HCT116 (cell line): ENCODE measurements at regions not wholly inside any gene's neighbourhood (a gene's known extent, or its start where the extent isn't known, plus 50 kb on each side); places are given as distances from the start of the nearest gene placed in this dataset.
"Not testable (repeated sequence)": the region's sequence is repeated elsewhere in the genome, so short reads cannot be mapped to it uniquely, and the experiment has no call there.

Experiments used
- ATAC-seq: fragments of 200-7000 bp; cut with Tn5 transposase; 2 replicates; pipeline ENCODE4 v1.9.1; 2020; ENCODE audit warnings: mild to moderate bottlenecking, moderate library complexity
- BruUV-seq: library from RNA; stranded (reverse); fragments of 400-500 nt; replicated peaks from 2 replicates; lab custom pipeline; 2021; lab: Mats Ljungman, UMichigan
- CTCF ChIA-PET: fragments of 300-600 bp; sonication (Branson Sonifier 250); formaldehyde crosslinking; loops from one replicate; lab custom pipeline; 2021; ENCODE audit warnings: antibody characterized with exemption; lab: Charles Lee
- POLR2A ChIA-PET: fragments of 300-600, 350-600 bp; sonication (Branson Sonifier 250); formaldehyde crosslinking; loops from one replicate; lab custom pipeline; 2021; ENCODE audit warnings: antibody characterized with exemption; lab: Charles Lee
- RAD21 ChIA-PET, 2 experiments: fragments of 300-600 bp; sonication (Branson Sonifier 250); formaldehyde crosslinking; loops; one replicate each; lab custom pipeline; 2023; ENCODE audit warnings: low total read pairs in 2 of 2; ENCODE audit not compliant: uncharacterized antibody in 2 of 2, unreplicated experiment in 2 of 2, low non-redundant PET in 1 of 2; lab: Charles Lee
- DNase-seq: peaks from one replicate; pipeline ENCODE4 v3.0.0-alpha.2; 2010; ENCODE audit warnings: low read depth, low spot score
- H2AFZ ChIP-seq: fragments of 200-600 bp; shearing (Covaris generic), sonication (generic); 2 replicates; pipeline ENCODE4 v1.6.1; 2017; ENCODE audit warnings: low read depth, mixed run types, mixed read lengths, antibody characterized with exemption, low read length; ENCODE audit not compliant: poor library complexity, severe bottlenecking
- H3K27ac ChIP-seq: 2 replicates; pipeline ENCODE4 v1.5.1; 2012; ENCODE audit warnings: low read depth, low read length
- H3K27me3 ChIP-seq: fragments of 200-600 bp; sonication (generic); 2 replicates; pipeline ENCODE4 v1.6.1; 2016; ENCODE audit warnings: mixed run types, low read length, mixed read lengths; ENCODE audit not compliant: insufficient read depth
- H3K36me3 ChIP-seq, 2 experiments: fragments of 200-500 bp in 1 of 2; fragments of 200-600 bp in 1 of 2; sonication (Bioruptor generic) in 1 of 2; sonication (generic) in 1 of 2; 2 replicates each; pipeline versions ENCODE4 v1.5.1 to v1.6.1; 2014 to 2016; ENCODE audit warnings: low read length in 2 of 2, inconsistent platforms in 1 of 2, mixed read lengths in 1 of 2, mixed run types in 1 of 2; ENCODE audit not compliant: insufficient read depth in 2 of 2, control insufficient read depth in 1 of 2
- H3K4me1 ChIP-seq, 2 experiments: fragments of 200-600 bp in 1 of 2; sonication (generic) in 1 of 2; 2 replicates each; pipeline versions ENCODE4 v1.5.1 to v1.6.1; 2012 to 2017; ENCODE audit warnings: low read length in 2 of 2, inconsistent platforms in 1 of 2, mild to moderate bottlenecking in 1 of 2, mixed read lengths in 1 of 2, mixed run types in 1 of 2, moderate library complexity in 1 of 2; ENCODE audit not compliant: insufficient read depth in 2 of 2, control insufficient read depth in 1 of 2
- H3K4me2 ChIP-seq: fragments of 200-600 bp; sonication (generic); 2 replicates; pipeline ENCODE4 v1.6.1; 2017; ENCODE audit warnings: mixed run types, low read length, mixed read lengths
- H3K4me3 ChIP-seq, 2 experiments: fragments of 200-600 bp in 1 of 2; sonication (generic) in 1 of 2; replicated peaks in 1 of 2; 2 replicates each; pipeline ENCODE4 v1.5.1; 2011 to 2016; ENCODE audit warnings: low read length in 2 of 2, control low read depth in 1 of 2, low read depth in 1 of 2, mild to moderate bottlenecking in 1 of 2, mixed read lengths in 1 of 2, mixed run types in 1 of 2
- H3K79me2 ChIP-seq: fragments of 200-600 bp; sonication (generic); 2 replicates; pipeline ENCODE4 v1.6.1; 2017; ENCODE audit warnings: mild to moderate bottlenecking, mixed run types, low read length, moderate library complexity, mixed read lengths; ENCODE audit not compliant: insufficient read depth
- H3K9ac ChIP-seq: fragments of 200-600 bp; sonication (generic); 2 replicates; pipeline ENCODE4 v1.6.1; 2016; ENCODE audit warnings: low read length, mixed read lengths
- H3K9me2 ChIP-seq: fragments of 200-600 bp; sonication (generic), shearing (Covaris generic); 2 replicates; pipeline ENCODE4 v1.6.1; 2017; ENCODE audit warnings: mixed run types, mild to moderate bottlenecking, moderate library complexity; ENCODE audit not compliant: insufficient read depth
- H3K9me3 ChIP-seq, 2 experiments: fragments of 200-500 bp in 1 of 2; fragments of 200-600 bp in 1 of 2; sonication (Bioruptor generic) in 1 of 2; sonication (generic) in 1 of 2; 2 replicates each; pipeline ENCODE4 v1.6.1; 2014 to 2017; ENCODE audit warnings: low read length in 2 of 2, mixed read lengths in 2 of 2, inconsistent platforms in 1 of 2, low read depth in 1 of 2, mild to moderate bottlenecking in 1 of 2, mixed run types in 1 of 2, moderate library complexity in 1 of 2; ENCODE audit not compliant: control insufficient read depth in 1 of 2, insufficient read depth in 1 of 2
- H4K20me1 ChIP-seq: fragments of 200-600 bp; sonication (generic), shearing (Covaris generic); 2 replicates; pipeline ENCODE4 v1.6.1; 2017; ENCODE audit warnings: mixed run types, mild to moderate bottlenecking, moderate library complexity; ENCODE audit not compliant: insufficient read depth
- CEBPB ChIP-seq: IDR thresholded peaks from 2 replicates; pipeline ENCODE4 v1.6.1; 2012; ENCODE audit warnings: low read depth
- EZH2 ChIP-seq: fragments of 200-600 bp; sonication (generic); IDR thresholded peaks from 2 replicates; pipeline ENCODE4 v1.6.1; 2017; ENCODE audit warnings: antibody characterized with exemption, mixed run types
- SP1 ChIP-seq: IDR thresholded peaks from 2 replicates; pipeline ENCODE4 v1.6.1; 2012; ENCODE audit warnings: low read depth
- SRF ChIP-seq: IDR thresholded peaks from 2 replicates; pipeline ENCODE4 v1.6.1; 2012; ENCODE audit warnings: low read depth
- ZFX ChIP-seq: fragments of 450-650 bp; IDR thresholded peaks from 2 replicates; pipeline ENCODE4 v1.6.1; 2017
- ZNF274 ChIP-seq: fragments of 200-500 bp; sonication (Bioruptor generic); IDR thresholded peaks from 2 replicates; pipeline ENCODE4 v1.6.1; 2014; ENCODE audit warnings: mild to moderate bottlenecking, low read depth, low read length, inconsistent platforms
- intact Hi-C: fragments of 100-400 bp; cut with micrococcal nuclease; formaldehyde crosslinking; loops from 2 replicates; pipeline ENCODE4 v1.10.0; 2022
- TF ChIP-seq, protein P1 (sequence below), 3 experiments: fragments of 200-600 bp in 1 of 3; sonication (generic) in 1 of 3; IDR thresholded peaks in 2 of 3; conservative IDR thresholded peaks in 1 of 3; 2 replicates each; pipeline ENCODE4 v1.5.1; 2012 to 2017; ENCODE audit warnings: low read depth in 2 of 3, low read length in 2 of 3, antibody characterized with exemption in 1 of 3, borderline replicate concordance in 1 of 3, control low read depth in 1 of 3, mild to moderate bottlenecking in 1 of 3, mixed read lengths in 1 of 3, mixed run types in 1 of 3, moderate library complexity in 1 of 3; ENCODE audit not compliant: insufficient read depth in 1 of 3
- TF ChIP-seq, protein P2 (sequence below): IDR thresholded peaks from 2 replicates; pipeline ENCODE4 v1.6.1; 2012
- TF ChIP-seq, protein P3 (sequence below): IDR thresholded peaks from 2 replicates; pipeline ENCODE4 v1.6.1; 2011; ENCODE audit warnings: mild to moderate bottlenecking, low read length, moderate library complexity; ENCODE audit not compliant: insufficient replicate concordance; ENCODE audit errors: extremely low read depth

DNA sequence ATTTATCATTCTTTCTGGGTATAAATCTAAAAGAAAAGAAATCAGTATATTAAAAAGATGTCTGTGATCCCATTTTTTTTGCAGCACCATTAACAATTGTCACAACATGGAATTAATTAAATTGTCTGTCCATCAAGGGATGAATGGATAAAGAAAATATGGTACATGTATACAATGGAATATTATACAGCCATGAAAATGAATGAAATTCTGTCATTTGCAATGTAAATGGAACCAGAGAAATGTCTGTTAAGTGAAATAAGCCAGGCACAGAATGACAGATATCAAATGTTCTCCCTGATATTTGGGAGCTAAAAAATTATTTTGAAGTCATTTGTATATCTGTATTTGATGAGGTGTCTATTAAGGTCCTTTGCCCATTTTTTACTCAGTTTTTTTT, 77.1 kb upstream of the NDST4 start:
- no peaks in the 10 kb centered on the region for H3K36me3 ChIP-seq
- H3K4me3 ChIP-seq: no peak overlapping the region
- no peak overlapping the region for H3K27ac ChIP-seq
- H3K9me3 ChIP-seq: no peaks in the 10 kb centered on the region
- intact Hi-C loops: no loop called here
- BruUV-seq: no TSS peak
- TF ChIP-seq, protein P1, sequence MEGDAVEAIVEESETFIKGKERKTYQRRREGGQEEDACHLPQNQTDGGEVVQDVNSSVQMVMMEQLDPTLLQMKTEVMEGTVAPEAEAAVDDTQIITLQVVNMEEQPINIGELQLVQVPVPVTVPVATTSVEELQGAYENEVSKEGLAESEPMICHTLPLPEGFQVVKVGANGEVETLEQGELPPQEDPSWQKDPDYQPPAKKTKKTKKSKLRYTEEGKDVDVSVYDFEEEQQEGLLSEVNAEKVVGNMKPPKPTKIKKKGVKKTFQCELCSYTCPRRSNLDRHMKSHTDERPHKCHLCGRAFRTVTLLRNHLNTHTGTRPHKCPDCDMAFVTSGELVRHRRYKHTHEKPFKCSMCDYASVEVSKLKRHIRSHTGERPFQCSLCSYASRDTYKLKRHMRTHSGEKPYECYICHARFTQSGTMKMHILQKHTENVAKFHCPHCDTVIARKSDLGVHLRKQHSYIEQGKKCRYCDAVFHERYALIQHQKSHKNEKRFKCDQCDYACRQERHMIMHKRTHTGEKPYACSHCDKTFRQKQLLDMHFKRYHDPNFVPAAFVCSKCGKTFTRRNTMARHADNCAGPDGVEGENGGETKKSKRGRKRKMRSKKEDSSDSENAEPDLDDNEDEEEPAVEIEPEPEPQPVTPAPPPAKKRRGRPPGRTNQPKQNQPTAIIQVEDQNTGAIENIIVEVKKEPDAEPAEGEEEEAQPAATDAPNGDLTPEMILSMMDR (IDR thresholded peaks at IDR 0.05 in 2 of 3, conservative IDR thresholded peaks at IDR 0.05 in 1 of 3; ENCODE audit: borderline replicate concordance in 1 of 3, insufficient read depth in 1 of 3, low read depth in 2 of 3, low read length in 2 of 3): no peak
- TF ChIP-seq ZNF274: no peak
- no peak for TF ChIP-seq ZFX
- TF ChIP-seq CEBPB: no peak
- no peak for TF ChIP-seq SP1
- TF ChIP-seq EZH2: no peak
- H4K20me1 ChIP-seq: no peaks in the 10 kb centered on the region
- no peak overlapping the region for H3K9ac ChIP-seq
- H3K9me2 ChIP-seq: no peaks in the 10 kb centered on the region
- H3K27me3 ChIP-seq: no peaks in the 10 kb centered on the region
- ChIA-PET CTCF (no interaction called here), POLR2A (no interaction called here), RAD21 (no interaction called here)
- H3K79me2 ChIP-seq: no peaks in the 10 kb centered on the region
- DNase-seq (no peak), ATAC-seq (no peak)
- no peak overlapping the region for H3K4me2 ChIP-seq
- no peak overlapping the region for H2AFZ ChIP-seq
- no peaks in the 10 kb centered on the region for H3K4me1 ChIP-seq

DNA sequence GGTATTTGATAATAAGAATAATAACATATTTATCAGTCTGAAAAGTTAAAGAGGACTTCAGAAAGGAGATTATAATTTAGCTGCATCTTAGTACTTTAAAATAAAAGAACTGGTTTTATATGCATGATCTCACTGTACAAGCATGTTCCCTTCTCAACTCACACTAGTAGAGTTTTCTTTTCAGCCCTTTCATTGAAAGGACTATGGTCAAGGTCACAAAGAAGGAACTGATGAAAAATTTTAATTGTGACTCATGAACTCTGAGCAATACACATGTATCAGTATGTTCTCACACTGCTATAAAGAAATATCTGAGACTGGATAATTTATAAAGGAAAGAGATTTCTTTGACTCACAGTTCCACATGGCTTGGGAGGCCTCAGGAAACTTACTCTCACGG, 73.7 kb upstream of the NDST4 start:
- Histone ChIP-seq H3K4me2 (no peak overlapping the region), H3K9me2 (no peaks in the 10 kb centered on the region), H3K27ac (no peak overlapping the region), H2AFZ (no peak overlapping the region), H3K4me1 (no peaks in the 10 kb centered on the region), H4K20me1 (no peaks in the 10 kb centered on the region), H3K36me3 (no peaks in the 10 kb centered on the region), H3K9ac (no peak overlapping the region), H3K4me3 (no peak overlapping the region), H3K27me3 (no peaks in the 10 kb centered on the region), H3K79me2 (no peaks in the 10 kb centered on the region), H3K9me3 (no peaks in the 10 kb centered on the region)
- TF ChIP-seq EZH2: no peak
- TF ChIP-seq, protein P2, sequence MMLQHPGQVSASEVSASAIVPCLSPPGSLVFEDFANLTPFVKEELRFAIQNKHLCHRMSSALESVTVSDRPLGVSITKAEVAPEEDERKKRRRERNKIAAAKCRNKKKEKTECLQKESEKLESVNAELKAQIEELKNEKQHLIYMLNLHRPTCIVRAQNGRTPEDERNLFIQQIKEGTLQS: no peak
- no peak for TF ChIP-seq SRF
- TF ChIP-seq CEBPB: no peak
- TF ChIP-seq, protein P3, sequence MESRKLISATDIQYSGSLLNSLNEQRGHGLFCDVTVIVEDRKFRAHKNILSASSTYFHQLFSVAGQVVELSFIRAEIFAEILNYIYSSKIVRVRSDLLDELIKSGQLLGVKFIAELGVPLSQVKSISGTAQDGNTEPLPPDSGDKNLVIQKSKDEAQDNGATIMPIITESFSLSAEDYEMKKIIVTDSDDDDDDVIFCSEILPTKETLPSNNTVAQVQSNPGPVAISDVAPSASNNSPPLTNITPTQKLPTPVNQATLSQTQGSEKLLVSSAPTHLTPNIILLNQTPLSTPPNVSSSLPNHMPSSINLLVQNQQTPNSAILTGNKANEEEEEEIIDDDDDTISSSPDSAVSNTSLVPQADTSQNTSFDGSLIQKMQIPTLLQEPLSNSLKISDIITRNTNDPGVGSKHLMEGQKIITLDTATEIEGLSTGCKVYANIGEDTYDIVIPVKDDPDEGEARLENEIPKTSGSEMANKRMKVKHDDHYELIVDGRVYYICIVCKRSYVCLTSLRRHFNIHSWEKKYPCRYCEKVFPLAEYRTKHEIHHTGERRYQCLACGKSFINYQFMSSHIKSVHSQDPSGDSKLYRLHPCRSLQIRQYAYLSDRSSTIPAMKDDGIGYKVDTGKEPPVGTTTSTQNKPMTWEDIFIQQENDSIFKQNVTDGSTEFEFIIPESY: no peak
- no peak for TF ChIP-seq ZFX
- ATAC-seq (no peak), DNase-seq (no peak)
- intact Hi-C loops: no loop called here
- ChIA-PET RAD21 (no interaction called here), CTCF (no interaction called here), POLR2A (no interaction called here)
- BruUV-seq: no TSS peak

DNA sequence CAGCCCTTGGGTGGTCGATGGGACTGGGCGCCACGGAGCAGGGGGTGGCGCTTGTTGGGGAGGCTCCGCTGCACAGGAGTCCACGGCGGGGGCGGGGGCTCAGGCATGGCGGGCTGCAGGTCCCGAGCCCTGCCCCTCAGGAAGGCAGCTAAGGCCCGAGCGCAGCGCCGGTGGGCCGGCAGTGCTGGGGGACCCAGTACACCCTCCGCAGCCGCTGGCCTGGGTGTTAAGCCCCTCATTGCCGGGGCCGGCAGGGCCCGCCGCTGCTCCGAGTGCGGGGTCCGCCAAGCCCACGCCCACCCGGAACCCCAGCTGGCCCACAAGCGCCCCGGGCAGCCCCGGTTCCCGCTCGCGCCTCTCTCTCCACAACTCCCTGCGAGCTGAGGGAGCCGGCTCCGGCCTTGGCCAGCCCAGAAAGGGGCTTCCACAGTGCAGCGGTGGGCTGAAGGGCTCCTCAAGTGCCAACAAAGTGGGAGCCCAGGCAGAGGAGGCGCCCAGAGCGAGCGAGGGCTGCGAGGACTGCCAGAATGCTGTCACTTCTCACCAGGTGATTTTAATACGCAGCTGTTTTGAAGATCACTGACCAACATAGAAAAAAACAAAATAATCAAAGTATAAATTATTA, 66.1 kb upstream of the NDST4 start:
- ATAC-seq, H3K9ac ChIP-seq, CTCF ChIA-PET, H3K9me2 ChIP-seq, RAD21 ChIA-PET, BruUV-seq, POLR2A ChIA-PET, H3K27me3 ChIP-seq, DNase-seq, intact Hi-C loops, H3K4me2 ChIP-seq, H3K9me3 ChIP-seq, H4K20me1 ChIP-seq, H3K4me1 ChIP-seq, H3K27ac ChIP-seq, H3K36me3 ChIP-seq, H2AFZ ChIP-seq, H3K4me3 ChIP-seq, H3K79me2 ChIP-seq: not testable (repeated sequence)
